OCI-LY1 (cell line): ENCODE measurements at regions not wholly inside any gene's neighbourhood (a gene's known extent, or its start where the extent isn't known, plus 50 kb on each side); places are given as distances from the start of the nearest gene placed in this dataset.
A peak's percentile ranks its signal among the peaks of the same experiment; 100 is the strongest.

ENCODE experiments used
- CTCF ChIP-seq: fragments of 200-600 bp; sonication (generic), shearing (Covaris generic); IDR thresholded peaks from 2 replicates; pipeline ENCODE4 v1.5.1; 2017; ENCODE audit warnings: mild to moderate bottlenecking, antibody characterized with exemption, low read length, moderate library complexity, mixed read lengths
- EZH2 ChIP-seq: fragments of 200-600 bp; sonication (generic), shearing (Covaris generic); IDR thresholded peaks from 2 replicates; pipeline ENCODE4 v1.8.0; 2017; ENCODE audit warnings: borderline replicate concordance, mixed run types, mild to moderate bottlenecking, antibody characterized with exemption, low read length, moderate library complexity, mixed read lengths

- TF ChIP-seq CTCF = peak; percentile 51
- no peak for TF ChIP-seq EZH2
Observed at GRCh38 chr2:147331790-147332419, 512.9 kb upstream of the ACVR2A start.
